ENCODE measurements at regions not wholly inside any gene's neighbourhood (a gene's known extent, or its start where the extent isn't known, plus 50 kb on each side); places are given as distances from the start of the nearest gene placed in this dataset.
"Not testable (repeated sequence)": the region's sequence is repeated elsewhere in the genome, so short reads cannot be mapped to it uniquely, and the experiment has no call there.

GRCh38 chr16:26909623-26910022 is 157.1 kb upstream of the C16orf82 start:
- no peak for DNase-seq

- no peak for DNase-seq
Measured at GRCh38 chr16:26911436-26911835, 155.3 kb upstream of the C16orf82 start.

- DNase-seq: no peak
Measured at GRCh38 chr16:26913851-26914250, 152.9 kb upstream of the C16orf82 start.

- no peak for DNase-seq
Measured at GRCh38 chr16:26930786-26931581, 135.7 kb upstream of the C16orf82 start.

- DNase-seq: no peak
Measured at GRCh38 chr16:26950636-26951035, 116.1 kb upstream of the C16orf82 start.

GRCh38 chr16:26951950-26952349 is 114.8 kb upstream of the C16orf82 start:
- no peak for DNase-seq

- no peak for DNase-seq
Measured at GRCh38 chr16:26952411-26952810, 114.3 kb upstream of the C16orf82 start.

- no peak for DNase-seq
Measured at GRCh38 chr16:26957283-26957859, 109.4 kb upstream of the C16orf82 start.

- DNase-seq: no peak
Measured at GRCh38 chr16:26959416-26960009, 107.2 kb upstream of the C16orf82 start.

- no peak for DNase-seq
Measured at GRCh38 chr16:26961459-26961858, 105.3 kb upstream of the C16orf82 start.

GRCh38 chr16:26963109-26963508 is 103.6 kb upstream of the C16orf82 start:
- no peak for DNase-seq

- DNase-seq: no peak
Measured at GRCh38 chr16:26969589-26970231, 97.0 kb upstream of the C16orf82 start.

GRCh38 chr16:26970292-26970691 is 96.4 kb upstream of the C16orf82 start:
- no peak for DNase-seq

GRCh38 chr16:26976873-26977272 is 89.9 kb upstream of the C16orf82 start:
- no peak for DNase-seq

- no peak for DNase-seq
Measured at GRCh38 chr16:26981266-26981938, 85.3 kb upstream of the C16orf82 start.

- DNase-seq: no peak
Measured at GRCh38 chr16:26982422-26982821, 84.3 kb upstream of the C16orf82 start.

- DNase-seq: no peak
Measured at GRCh38 chr16:26983426-26983825, 83.3 kb upstream of the C16orf82 start.

GRCh38 chr16:26985100-26986065 is 81.3 kb upstream of the C16orf82 start:
- DNase-seq: no peak

- DNase-seq: peak; percentile 37
Measured at GRCh38 chr16:26987597-26988010, 79.1 kb upstream of the C16orf82 start.

GRCh38 chr16:26988186-26988585 is 78.5 kb upstream of the C16orf82 start:
- no peak for DNase-seq

- not testable (repeated sequence) for DNase-seq
Measured at GRCh38 chr16:26990384-26991120, 76.2 kb upstream of the C16orf82 start.

All from NCI-H226 (cell line).